ENCODE measurements at regions not wholly inside any gene's neighbourhood (a gene's known extent, or its start where the extent isn't known, plus 50 kb on each side); places are given as distances from the start of the nearest gene placed in this dataset.

DNA sequence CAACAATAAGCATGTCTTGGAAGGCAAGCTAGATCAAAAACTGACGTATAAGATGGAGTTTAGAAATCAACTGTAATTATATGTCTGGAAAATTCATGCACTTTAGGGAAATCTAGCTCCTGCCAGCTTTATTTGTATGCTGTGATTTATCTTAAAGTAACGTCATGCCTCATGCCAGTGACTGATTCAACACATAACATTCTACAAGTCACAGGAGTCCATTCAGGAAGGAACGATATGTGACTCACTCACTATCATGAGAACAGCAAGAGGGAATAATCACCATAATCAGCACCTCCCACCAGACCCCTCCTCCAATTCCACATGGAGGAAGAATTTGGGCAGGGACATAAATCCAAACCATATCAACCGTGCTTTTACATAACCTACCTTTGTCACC lies 682.4 kb upstream of the ADAMTS5 start:
- no peak overlapping the region for H3K4me3 ChIP-seq
- no peaks in the 10 kb centered on the region for H3K36me3 ChIP-seq
- intact Hi-C loops (cut with DNase I; ENCODE audit: low total_unique reads): no loop called here
- H3K27me3 ChIP-seq: no peaks in the 10 kb centered on the region
- no peaks in the 10 kb centered on the region for H3K9me3 ChIP-seq
- H3K4me1 ChIP-seq: no peaks in the 10 kb centered on the region
- TF ChIP-seq, protein P1, sequence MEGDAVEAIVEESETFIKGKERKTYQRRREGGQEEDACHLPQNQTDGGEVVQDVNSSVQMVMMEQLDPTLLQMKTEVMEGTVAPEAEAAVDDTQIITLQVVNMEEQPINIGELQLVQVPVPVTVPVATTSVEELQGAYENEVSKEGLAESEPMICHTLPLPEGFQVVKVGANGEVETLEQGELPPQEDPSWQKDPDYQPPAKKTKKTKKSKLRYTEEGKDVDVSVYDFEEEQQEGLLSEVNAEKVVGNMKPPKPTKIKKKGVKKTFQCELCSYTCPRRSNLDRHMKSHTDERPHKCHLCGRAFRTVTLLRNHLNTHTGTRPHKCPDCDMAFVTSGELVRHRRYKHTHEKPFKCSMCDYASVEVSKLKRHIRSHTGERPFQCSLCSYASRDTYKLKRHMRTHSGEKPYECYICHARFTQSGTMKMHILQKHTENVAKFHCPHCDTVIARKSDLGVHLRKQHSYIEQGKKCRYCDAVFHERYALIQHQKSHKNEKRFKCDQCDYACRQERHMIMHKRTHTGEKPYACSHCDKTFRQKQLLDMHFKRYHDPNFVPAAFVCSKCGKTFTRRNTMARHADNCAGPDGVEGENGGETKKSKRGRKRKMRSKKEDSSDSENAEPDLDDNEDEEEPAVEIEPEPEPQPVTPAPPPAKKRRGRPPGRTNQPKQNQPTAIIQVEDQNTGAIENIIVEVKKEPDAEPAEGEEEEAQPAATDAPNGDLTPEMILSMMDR (IDR thresholded peaks at IDR 0.05): no peak
- no peak for TF ChIP-seq POLR2A (IDR thresholded peaks at IDR 0.05)
- DNase-seq: no peak
- H3K27ac ChIP-seq: no peak overlapping the region

DNA sequence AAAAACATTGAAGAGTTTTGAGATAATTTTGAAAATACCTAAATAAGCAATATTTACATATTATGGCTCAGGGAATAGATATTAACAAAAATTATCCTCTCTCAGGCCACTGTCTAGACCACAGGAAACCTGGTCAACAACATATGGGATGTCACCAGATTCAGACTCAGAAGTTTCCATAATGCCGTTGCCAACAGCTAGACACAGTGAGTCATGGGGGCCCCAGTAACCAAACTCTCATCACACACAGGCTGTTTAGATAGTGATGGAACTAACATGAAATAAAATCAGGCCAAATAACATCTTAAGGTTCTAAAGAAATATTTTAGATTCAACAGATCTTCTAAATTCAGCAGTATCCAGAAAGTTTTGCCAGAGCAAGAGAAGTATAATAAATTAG lies 681.7 kb upstream of the ADAMTS5 start:
- Histone ChIP-seq H3K4me3 (no peak overlapping the region), H3K4me1 (no peaks in the 10 kb centered on the region), H3K36me3 (no peaks in the 10 kb centered on the region), H3K27ac (no peak overlapping the region), H3K27me3 (no peaks in the 10 kb centered on the region), H3K9me3 (no peaks in the 10 kb centered on the region)
- intact Hi-C loops (cut with DNase I; ENCODE audit: low total_unique reads): no loop called here
- TF ChIP-seq, protein P1 (IDR thresholded peaks at IDR 0.05): no peak
- no peak for TF ChIP-seq POLR2A (IDR thresholded peaks at IDR 0.05)
- DNase-seq: no peak

DNA sequence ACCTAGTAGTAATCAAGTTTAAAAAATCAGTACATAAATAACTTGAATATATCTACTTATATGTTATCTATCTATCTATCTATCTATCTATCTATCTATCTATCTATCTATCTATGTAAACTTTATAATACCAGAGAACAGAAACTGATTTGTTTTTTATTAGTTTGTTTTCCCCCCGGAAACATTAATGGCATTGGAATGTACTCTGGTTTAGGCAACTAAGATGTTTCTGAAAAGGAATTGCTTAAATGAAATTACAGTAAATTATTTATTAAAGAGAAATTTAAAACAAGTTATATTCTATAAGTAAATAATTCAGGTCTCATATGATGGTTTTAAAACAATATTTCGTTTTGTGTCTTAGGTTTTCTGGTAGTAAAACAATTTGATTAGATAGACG lies 681.0 kb upstream of the ADAMTS5 start:
- Histone ChIP-seq H3K9me3 (no peaks in the 10 kb centered on the region), H3K27me3 (no peaks in the 10 kb centered on the region), H3K4me1 (no peaks in the 10 kb centered on the region), H3K4me3 (no peak overlapping the region), H3K36me3 (no peaks in the 10 kb centered on the region), H3K27ac (no peak overlapping the region)
- no peak for DNase-seq
- intact Hi-C loops (cut with DNase I; ENCODE audit: low total_unique reads): no loop called here
- no peak for TF ChIP-seq POLR2A (IDR thresholded peaks at IDR 0.05)
- TF ChIP-seq, protein P1 (IDR thresholded peaks at IDR 0.05): no peak

DNA sequence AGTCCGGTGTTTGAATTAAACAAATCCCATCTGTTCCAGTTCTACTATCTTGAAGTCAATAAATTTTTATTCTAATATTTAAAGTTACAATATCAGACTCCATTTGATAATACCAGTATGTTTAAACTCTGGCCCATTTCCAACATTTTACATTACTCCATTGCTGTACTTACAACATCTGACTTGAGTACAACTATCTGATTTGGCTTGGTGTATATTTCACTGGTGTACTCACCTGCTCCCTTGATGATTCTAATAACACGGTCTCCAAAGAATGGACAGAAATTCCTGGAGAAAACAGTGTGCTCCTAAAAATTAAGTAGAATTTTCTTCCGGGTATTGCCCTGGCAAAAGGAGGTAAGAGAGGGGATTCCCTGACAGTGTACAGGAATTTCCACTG lies 680.5 kb upstream of the ADAMTS5 start:
- Histone ChIP-seq H3K9me3 (no peaks in the 10 kb centered on the region), H3K27ac (no peak overlapping the region), H3K4me3 (no peak overlapping the region), H3K27me3 (no peaks in the 10 kb centered on the region), H3K36me3 (no peaks in the 10 kb centered on the region), H3K4me1 (no peaks in the 10 kb centered on the region)
- TF ChIP-seq POLR2A (IDR thresholded peaks at IDR 0.05): no peak
- TF ChIP-seq, protein P1 (IDR thresholded peaks at IDR 0.05): no peak
- intact Hi-C loops (cut with DNase I; ENCODE audit: low total_unique reads): no loop called here
- no peak for DNase-seq

DNA sequence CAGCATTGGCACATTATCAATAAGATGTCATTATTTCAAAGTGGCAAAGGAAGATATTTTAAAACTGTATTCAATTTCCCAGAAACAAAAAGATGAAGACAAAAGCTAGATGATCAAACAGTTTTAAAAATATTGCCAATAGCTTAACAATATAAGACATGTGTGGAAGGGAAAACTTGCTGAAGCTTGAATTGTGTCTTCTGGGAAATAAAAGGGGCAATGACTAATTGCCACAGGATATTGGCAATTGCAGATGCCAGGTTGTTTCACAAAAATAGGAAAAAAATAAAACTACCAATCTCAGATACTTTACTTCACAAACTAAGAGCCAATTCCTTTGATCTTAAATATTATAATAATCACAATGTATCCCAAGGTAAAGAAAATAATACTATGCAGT lies 679.8 kb upstream of the ADAMTS5 start:
- no peaks in the 10 kb centered on the region for H3K4me1 ChIP-seq
- H3K27me3 ChIP-seq: no peaks in the 10 kb centered on the region
- intact Hi-C loops (cut with DNase I; ENCODE audit: low total_unique reads): no loop called here
- H3K36me3 ChIP-seq: no peaks in the 10 kb centered on the region
- no peak overlapping the region for H3K27ac ChIP-seq
- TF ChIP-seq, protein P1 (IDR thresholded peaks at IDR 0.05): no peak
- no peak for TF ChIP-seq POLR2A (IDR thresholded peaks at IDR 0.05)
- DNase-seq: no peak
- H3K4me3 ChIP-seq: no peak overlapping the region
- H3K9me3 ChIP-seq: no peaks in the 10 kb centered on the region

Data from uterus (tissue), 3 donors.